ENCODE measurements at regions not wholly inside any gene's neighbourhood (a gene's known extent, or its start where the extent isn't known, plus 50 kb on each side); places are given as distances from the start of the nearest gene placed in this dataset.
"Not testable (repeated sequence)": the region's sequence is repeated elsewhere in the genome, so short reads cannot be mapped to it uniquely, and the experiment has no call there.

GRCh38 chr9:3750321-3750720 lies 224.5 kb upstream of the RFX3 start:
- Histone ChIP-seq H3K4me1 (ENCODE audit: control insufficient read depth in 2 of 2, insufficient read depth in 2 of 2, low read length in 1 of 2) (no peaks in the 10 kb centered on the region), H3K27me3 (ENCODE audit: control insufficient read depth in 1 of 2, insufficient read depth in 2 of 2, low read length in 2 of 2) (no peaks in the 10 kb centered on the region), H3K4me3 (ENCODE audit: low read depth in 1 of 2, low read length in 2 of 2) (no peak overlapping the region), H3K9me3 (ENCODE audit: control insufficient read depth in 2 of 2, insufficient read depth in 1 of 2, low read depth in 1 of 2, low read length in 1 of 2) (no peaks in the 10 kb centered on the region), H3K27ac (ENCODE audit: low read depth in 2 of 2, low read length in 1 of 2) (no peak overlapping the region), H3K36me3 (ENCODE audit: control insufficient read depth in 2 of 2, insufficient read depth in 2 of 2, low read length in 1 of 2) (no peaks in the 10 kb centered on the region)
- 77 to 78% methylated on average over 5 of the region's 5 CpGs for WGBS, 2 donors

DNA sequence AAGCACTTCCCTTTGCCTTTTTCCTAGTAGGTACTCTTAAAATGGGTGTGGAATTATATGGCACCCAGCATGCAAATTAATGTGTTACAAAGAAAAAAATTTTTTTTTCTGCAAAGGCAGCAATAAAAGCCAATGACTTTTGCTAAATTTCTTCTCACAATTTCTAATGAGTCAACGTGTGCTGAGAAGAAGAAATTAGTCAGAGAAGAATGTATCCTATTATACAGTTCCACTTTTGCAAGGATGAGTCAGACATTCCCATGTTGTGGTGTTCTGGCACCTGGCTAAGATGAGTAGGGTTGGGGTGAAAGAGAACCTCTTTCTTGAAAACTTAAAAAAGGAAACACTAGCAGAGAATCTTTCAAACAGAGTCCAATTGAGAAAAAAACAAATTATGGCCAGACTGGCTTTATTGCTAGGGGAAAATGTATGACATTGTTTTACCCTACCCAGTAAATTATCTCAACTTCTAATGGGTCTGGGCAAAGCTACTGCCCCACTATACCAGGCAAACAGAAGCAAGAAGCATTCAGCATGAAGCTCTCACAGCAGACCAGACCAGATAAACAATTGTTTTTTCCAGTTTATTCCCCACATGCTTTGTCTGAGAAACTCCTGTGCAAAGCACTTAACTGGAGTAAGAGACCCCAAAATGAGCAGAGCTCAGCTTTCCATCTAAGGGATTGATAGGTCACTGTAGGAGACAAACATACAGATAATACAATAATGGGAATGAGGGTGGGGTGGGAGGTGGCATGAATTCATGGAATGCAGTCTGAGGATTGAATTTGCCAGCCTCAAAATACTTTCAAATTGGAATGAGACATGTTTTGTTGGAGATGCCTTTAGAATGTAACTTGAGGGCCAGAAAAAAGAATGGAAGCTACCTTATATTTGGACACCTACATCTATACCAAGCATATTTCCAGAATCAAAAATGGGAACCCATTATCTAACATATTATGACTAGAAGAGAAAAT lies 220.8 kb upstream of the RFX3 start:
- Histone ChIP-seq H3K27me3 (ENCODE audit: control insufficient read depth in 1 of 2, insufficient read depth in 2 of 2, low read length in 2 of 2) (no peaks in the 10 kb centered on the region), H3K27ac (ENCODE audit: low read depth in 2 of 2, low read length in 1 of 2) (no peak overlapping the region), H3K4me1 (ENCODE audit: control insufficient read depth in 2 of 2, insufficient read depth in 2 of 2, low read length in 1 of 2) (no peaks in the 10 kb centered on the region), H3K36me3 (ENCODE audit: control insufficient read depth in 2 of 2, insufficient read depth in 2 of 2, low read length in 1 of 2) (no peaks in the 10 kb centered on the region), H3K9me3 (ENCODE audit: control insufficient read depth in 2 of 2, insufficient read depth in 1 of 2, low read depth in 1 of 2, low read length in 1 of 2) (no peaks in the 10 kb centered on the region), H3K4me3 (ENCODE audit: low read depth in 1 of 2, low read length in 2 of 2) (no peak overlapping the region)
- 10 to 25% methylated on average over 1 of the region's 1 CpG for WGBS, 2 donors

GRCh38 chr9:3743901-3744413 lies 218.2 kb upstream of the RFX3 start:
- Histone ChIP-seq H3K4me3 (ENCODE audit: low read depth in 1 of 2, low read length in 2 of 2) (no peak overlapping the region), H3K27ac (ENCODE audit: low read depth in 2 of 2, low read length in 1 of 2) (no peak overlapping the region), H3K36me3 (ENCODE audit: control insufficient read depth in 2 of 2, insufficient read depth in 2 of 2, low read length in 1 of 2) (no peaks in the 10 kb centered on the region), H3K4me1 (ENCODE audit: control insufficient read depth in 2 of 2, insufficient read depth in 2 of 2, low read length in 1 of 2) (no peaks in the 10 kb centered on the region), H3K27me3 (ENCODE audit: control insufficient read depth in 1 of 2, insufficient read depth in 2 of 2, low read length in 2 of 2) (no peaks in the 10 kb centered on the region), H3K9me3 (ENCODE audit: control insufficient read depth in 2 of 2, insufficient read depth in 1 of 2, low read depth in 1 of 2, low read length in 1 of 2) (no peaks in the 10 kb centered on the region)
- WGBS, 2 donors: 90 to 95% methylated on average over 2 of the region's 2 CpGs

- Histone ChIP-seq H3K36me3 (ENCODE audit: control insufficient read depth in 2 of 2, insufficient read depth in 2 of 2, low read length in 1 of 2) (no peaks in the 10 kb centered on the region), H3K27me3 (ENCODE audit: control insufficient read depth in 1 of 2, insufficient read depth in 2 of 2, low read length in 2 of 2) (no peaks in the 10 kb centered on the region), H3K4me1 (ENCODE audit: control insufficient read depth in 2 of 2, insufficient read depth in 2 of 2, low read length in 1 of 2) (no peaks in the 10 kb centered on the region), H3K9me3 (ENCODE audit: control insufficient read depth in 2 of 2, insufficient read depth in 1 of 2, low read depth in 1 of 2, low read length in 1 of 2) (no peaks in the 10 kb centered on the region), H3K27ac (ENCODE audit: low read depth in 2 of 2, low read length in 1 of 2) (no peak overlapping the region), H3K4me3 (ENCODE audit: low read depth in 1 of 2, low read length in 2 of 2) (no peak overlapping the region)
- WGBS, 2 donors: 78 to 80% methylated on average over 3 of the region's 3 CpGs
Observed at GRCh38 chr9:3742586-3742985, 216.8 kb upstream of the RFX3 start.

GRCh38 chr9:3741729-3742128 lies 215.9 kb upstream of the RFX3 start:
- WGBS, 2 donors: 72 to 86% methylated on average over 3 of the region's 3 CpGs
- Histone ChIP-seq H3K4me1 (ENCODE audit: control insufficient read depth in 2 of 2, insufficient read depth in 2 of 2, low read length in 1 of 2) (no peaks in the 10 kb centered on the region), H3K27me3 (ENCODE audit: control insufficient read depth in 1 of 2, insufficient read depth in 2 of 2, low read length in 2 of 2) (no peaks in the 10 kb centered on the region), H3K27ac (ENCODE audit: low read depth in 2 of 2, low read length in 1 of 2) (no peak overlapping the region), H3K36me3 (ENCODE audit: control insufficient read depth in 2 of 2, insufficient read depth in 2 of 2, low read length in 1 of 2) (no peaks in the 10 kb centered on the region), H3K9me3 (ENCODE audit: control insufficient read depth in 2 of 2, insufficient read depth in 1 of 2, low read depth in 1 of 2, low read length in 1 of 2) (no peaks in the 10 kb centered on the region), H3K4me3 (ENCODE audit: low read depth in 1 of 2, low read length in 2 of 2) (no peak overlapping the region)

- H3K27me3 ChIP-seq (ENCODE audit: control insufficient read depth in 1 of 2, insufficient read depth in 2 of 2, low read length in 2 of 2): no peaks in the 10 kb centered on the region
- H3K9me3 ChIP-seq (ENCODE audit: control insufficient read depth in 2 of 2, insufficient read depth in 1 of 2, low read depth in 1 of 2, low read length in 1 of 2): no peaks in the 10 kb centered on the region
- 61 to 70% methylated on average over 9 of the region's 9 CpGs for WGBS, 2 donors
- H3K36me3 ChIP-seq (ENCODE audit: control insufficient read depth in 2 of 2, insufficient read depth in 2 of 2, low read length in 1 of 2): no peaks in the 10 kb centered on the region
- no peaks in the 10 kb centered on the region for H3K4me1 ChIP-seq (ENCODE audit: control insufficient read depth in 2 of 2, insufficient read depth in 2 of 2, low read length in 1 of 2)
- no peak overlapping the region for H3K4me3 ChIP-seq (ENCODE audit: low read depth in 1 of 2, low read length in 2 of 2)
- H3K27ac ChIP-seq (ENCODE audit: low read depth in 2 of 2, low read length in 1 of 2): no peak overlapping the region
Observed at GRCh38 chr9:3740690-3741419, 215.1 kb upstream of the RFX3 start.

DNA sequence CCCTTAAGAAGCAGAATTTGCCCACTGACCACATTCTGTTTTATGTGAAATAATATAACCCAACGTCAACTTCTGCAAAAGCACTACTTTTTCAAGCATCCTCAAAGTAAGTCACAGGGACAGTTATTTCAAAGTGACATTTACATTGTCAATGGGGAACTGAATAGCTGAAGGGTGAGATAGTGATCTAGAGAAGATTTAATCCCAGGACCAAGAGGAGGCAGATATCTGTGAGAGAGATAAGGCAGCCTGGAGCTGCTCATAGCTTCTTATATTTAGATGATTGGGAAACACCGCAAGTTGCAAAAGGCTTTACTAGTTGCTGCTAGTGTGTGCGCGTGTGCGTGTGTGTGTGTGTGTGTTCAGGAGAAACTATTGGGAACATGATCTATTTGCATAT lies 210.4 kb upstream of the RFX3 start:
- H3K4me3 ChIP-seq (ENCODE audit: low read depth in 1 of 2, low read length in 2 of 2): no peak overlapping the region
- H3K9me3 ChIP-seq (ENCODE audit: control insufficient read depth in 2 of 2, insufficient read depth in 1 of 2, low read depth in 1 of 2, low read length in 1 of 2): no peaks in the 10 kb centered on the region
- no peak overlapping the region for H3K27ac ChIP-seq (ENCODE audit: low read depth in 2 of 2, low read length in 1 of 2)
- 69 to 70% methylated on average over 5 of the region's 5 CpGs for WGBS, 2 donors
- no peaks in the 10 kb centered on the region for H3K4me1 ChIP-seq (ENCODE audit: control insufficient read depth in 2 of 2, insufficient read depth in 2 of 2, low read length in 1 of 2)
- H3K36me3 ChIP-seq (ENCODE audit: control insufficient read depth in 2 of 2, insufficient read depth in 2 of 2, low read length in 1 of 2): no peaks in the 10 kb centered on the region
- H3K27me3 ChIP-seq (ENCODE audit: control insufficient read depth in 1 of 2, insufficient read depth in 2 of 2, low read length in 2 of 2): no peaks in the 10 kb centered on the region

- Histone ChIP-seq H3K9me3 (ENCODE audit: control insufficient read depth in 2 of 2, insufficient read depth in 1 of 2, low read depth in 1 of 2, low read length in 1 of 2) (no peaks in the 10 kb centered on the region), H3K27me3 (ENCODE audit: control insufficient read depth in 1 of 2, insufficient read depth in 2 of 2, low read length in 2 of 2) (no peaks in the 10 kb centered on the region), H3K27ac (ENCODE audit: low read depth in 2 of 2, low read length in 1 of 2) (no peak overlapping the region), H3K4me1 (ENCODE audit: control insufficient read depth in 2 of 2, insufficient read depth in 2 of 2, low read length in 1 of 2) (no peaks in the 10 kb centered on the region), H3K36me3 (ENCODE audit: control insufficient read depth in 2 of 2, insufficient read depth in 2 of 2, low read length in 1 of 2) (no peaks in the 10 kb centered on the region), H3K4me3 (ENCODE audit: low read depth in 1 of 2, low read length in 2 of 2) (no peak overlapping the region)
- 85 to 88% methylated on average over 4 of the region's 4 CpGs for WGBS, 2 donors
Observed at GRCh38 chr9:3735251-3735650, 209.4 kb upstream of the RFX3 start.

- H3K27ac ChIP-seq (ENCODE audit: low read depth in 2 of 2, low read length in 1 of 2); H3K27me3 ChIP-seq (ENCODE audit: control insufficient read depth in 1 of 2, insufficient read depth in 2 of 2, low read length in 2 of 2); H3K9me3 ChIP-seq (ENCODE audit: control insufficient read depth in 2 of 2, insufficient read depth in 1 of 2, low read depth in 1 of 2, low read length in 1 of 2); H3K4me1 ChIP-seq (ENCODE audit: control insufficient read depth in 2 of 2, insufficient read depth in 2 of 2, low read length in 1 of 2); H3K4me3 ChIP-seq (ENCODE audit: low read depth in 1 of 2, low read length in 2 of 2); H3K36me3 ChIP-seq (ENCODE audit: control insufficient read depth in 2 of 2, insufficient read depth in 2 of 2, low read length in 1 of 2): not testable (repeated sequence)
- 86 to 95% methylated on average over 55 to 56 of the region's 56 CpGs for WGBS, 2 donors
Observed at GRCh38 chr9:3733527-3734262, 207.9 kb upstream of the RFX3 start.
